NT2/D1 (cell line): ENCODE measurements at regions not wholly inside any gene's neighbourhood (a gene's known extent, or its start where the extent isn't known, plus 50 kb on each side); places are given as distances from the start of the nearest gene placed in this dataset.
"Not testable (repeated sequence)": the region's sequence is repeated elsewhere in the genome, so short reads cannot be mapped to it uniquely, and the experiment has no call there.

Source experiments
- YY1 ChIP-seq: IDR thresholded peaks from 2 replicates; pipeline ENCODE4 v1.6.1; 2011; ENCODE audit not compliant: insufficient read length, insufficient read depth
- ZNF274 ChIP-seq: IDR thresholded peaks from 2 replicates; pipeline ENCODE4 v1.6.1; 2011; ENCODE audit warnings: mild to moderate bottlenecking, low read depth, low read length

DNA sequence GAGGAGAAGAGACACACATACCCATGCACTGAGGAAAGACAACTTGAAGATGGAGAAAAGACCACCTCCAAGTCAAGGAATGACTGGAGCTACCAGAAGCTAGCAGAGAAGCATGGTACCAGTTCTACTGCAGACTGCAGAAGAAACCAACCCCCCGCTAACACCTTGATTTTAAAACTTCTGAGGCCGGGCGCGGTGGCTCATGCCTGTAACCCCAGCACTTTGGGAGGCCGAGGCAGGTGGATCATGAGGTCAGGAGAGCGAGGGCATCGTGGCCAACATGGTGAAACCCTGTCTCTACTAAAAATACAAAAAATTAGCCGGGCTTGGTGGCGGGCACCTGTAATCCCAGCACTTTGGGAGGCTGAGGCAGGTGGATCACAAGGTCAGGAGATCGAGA, 240.0 kb downstream of the ASMT start:
- not testable (repeated sequence) for TF ChIP-seq YY1, ZNF274
